Breast epithelium (tissue), 4 donors: ENCODE measurements at regions not wholly inside any gene's neighbourhood (a gene's known extent, or its start where the extent isn't known, plus 50 kb on each side); places are given as distances from the start of the nearest gene placed in this dataset.

Experiments used
- DNase-seq, 2 donors: peaks; one replicate each; pipeline ENCODE4 v3.0.0-alpha.2; 2019; ENCODE audit warnings: low spot score in 2 of 2
- H3K27ac ChIP-seq, 2 donors: fragments of 200-600 bp; sonication (generic) in 1 of 2; one replicate each; pipeline ENCODE4 v1.5.1; 2016 to 2019; ENCODE audit warnings: mild to moderate bottlenecking in 1 of 2
- H3K27me3 ChIP-seq, 2 donors: fragments of 200-600 bp; sonication (generic) in 1 of 2; one replicate each; pipeline versions ENCODE4 v1.5.1 to v1.6.0; 2017 to 2019; ENCODE audit warnings: control low read depth in 1 of 2, mild to moderate bottlenecking in 1 of 2
- H3K36me3 ChIP-seq: fragments of 200-600 bp; one replicate; pipeline ENCODE4 v1.5.1; 2019
- H3K4me1 ChIP-seq, 2 donors: fragments of 200-600 bp; sonication (generic); one replicate each; pipeline ENCODE4 v1.5.1; 2016 to 2019; ENCODE audit warnings: control low read depth in 1 of 2
- H3K4me3 ChIP-seq, 3 donors: fragments of 200-600 bp; sonication (generic); 1 replicate in 2 of 3; 2 replicates in 1 of 3; pipeline ENCODE4 v1.5.1; 2016 to 2019; ENCODE audit warnings: mild to moderate bottlenecking in 3 of 3, moderate library complexity in 2 of 3
- H3K9me3 ChIP-seq, 2 donors: fragments of 200-600 bp; sonication (generic) in 1 of 2; one replicate each; pipeline ENCODE4 v1.5.1; 2016 to 2019; ENCODE audit warnings: control low read depth in 1 of 2
- POLR2A ChIP-seq: fragments of 450-650 bp; IDR thresholded peaks from one replicate; pipeline ENCODE4 v1.6.1; 2016; ENCODE audit warnings: antibody characterized with exemption, mild to moderate bottlenecking, moderate library complexity
- POLR2AphosphoS5 ChIP-seq, 3 donors: sonication (generic); formaldehyde crosslinking; IDR thresholded peaks; one replicate each; pipeline ENCODE4 v1.6.1; 2017; ENCODE audit warnings: antibody characterized with exemption in 3 of 3
- intact Hi-C: fragments of 100-400 bp; cut with DNase I; formaldehyde crosslinking; loops from one replicate; pipeline ENCODE4 v1.15.1; 2023; ENCODE audit warnings: low total_unique reads
- TF ChIP-seq, protein P1 (sequence below), 3 donors: fragments of 450-650 bp; IDR thresholded peaks; one replicate each; pipeline ENCODE4 v1.5.1; 2016 to 2017; ENCODE audit warnings: antibody characterized with exemption in 3 of 3, mild to moderate bottlenecking in 3 of 3, moderate library complexity in 3 of 3

DNA sequence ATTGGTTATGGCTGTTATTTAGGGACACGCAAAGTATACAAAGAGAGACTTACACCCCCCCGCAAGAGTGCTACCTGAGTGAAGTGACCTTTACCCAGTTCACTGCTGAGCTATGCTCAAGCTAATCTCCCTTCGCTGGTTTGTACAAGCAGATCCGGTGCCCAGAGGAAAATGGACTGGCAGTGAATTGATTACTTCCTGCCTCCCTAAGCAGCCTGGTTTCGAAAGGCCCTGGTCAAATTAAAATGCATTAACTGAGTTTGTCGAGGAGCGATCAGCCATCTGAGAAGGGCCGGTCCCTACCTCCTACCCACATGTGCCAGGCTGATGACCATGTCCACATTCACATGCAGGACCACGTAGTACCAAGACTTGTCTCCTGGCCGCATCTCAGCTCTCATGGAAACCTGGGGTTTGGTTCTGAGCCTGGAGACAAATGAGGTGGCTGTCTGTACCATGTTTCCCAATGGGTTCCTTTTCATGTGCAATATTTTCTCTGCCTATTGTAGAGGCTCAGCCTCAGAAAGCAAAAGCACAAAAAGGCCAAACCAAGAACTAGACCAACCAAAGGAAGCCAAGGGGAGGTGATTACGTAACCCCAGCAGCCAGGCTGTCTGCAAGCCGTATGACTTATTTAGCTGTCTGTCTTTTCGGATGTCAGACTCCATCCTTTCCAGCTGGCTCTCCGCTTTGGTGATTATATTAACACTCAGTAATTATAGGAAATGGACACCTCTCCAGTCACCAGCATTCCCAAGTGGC is 284.7 kb upstream of the PWP1 start:
- H3K9me3 ChIP-seq, result no peaks in the 10 kb centered on the region
- intact Hi-C loops, result no loop called here
- no peak overlapping the region for H3K27ac ChIP-seq
- no peak for DNase-seq
- TF ChIP-seq, protein P1, sequence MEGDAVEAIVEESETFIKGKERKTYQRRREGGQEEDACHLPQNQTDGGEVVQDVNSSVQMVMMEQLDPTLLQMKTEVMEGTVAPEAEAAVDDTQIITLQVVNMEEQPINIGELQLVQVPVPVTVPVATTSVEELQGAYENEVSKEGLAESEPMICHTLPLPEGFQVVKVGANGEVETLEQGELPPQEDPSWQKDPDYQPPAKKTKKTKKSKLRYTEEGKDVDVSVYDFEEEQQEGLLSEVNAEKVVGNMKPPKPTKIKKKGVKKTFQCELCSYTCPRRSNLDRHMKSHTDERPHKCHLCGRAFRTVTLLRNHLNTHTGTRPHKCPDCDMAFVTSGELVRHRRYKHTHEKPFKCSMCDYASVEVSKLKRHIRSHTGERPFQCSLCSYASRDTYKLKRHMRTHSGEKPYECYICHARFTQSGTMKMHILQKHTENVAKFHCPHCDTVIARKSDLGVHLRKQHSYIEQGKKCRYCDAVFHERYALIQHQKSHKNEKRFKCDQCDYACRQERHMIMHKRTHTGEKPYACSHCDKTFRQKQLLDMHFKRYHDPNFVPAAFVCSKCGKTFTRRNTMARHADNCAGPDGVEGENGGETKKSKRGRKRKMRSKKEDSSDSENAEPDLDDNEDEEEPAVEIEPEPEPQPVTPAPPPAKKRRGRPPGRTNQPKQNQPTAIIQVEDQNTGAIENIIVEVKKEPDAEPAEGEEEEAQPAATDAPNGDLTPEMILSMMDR (IDR thresholded peaks at IDR 0.05), result no peak
- TF ChIP-seq POLR2A (no peak), POLR2AphosphoS5 (IDR thresholded peaks at IDR 0.05) (no peak)
- H3K27me3 ChIP-seq, result no peaks in the 10 kb centered on the region
- no peak overlapping the region for H3K4me3 ChIP-seq
- H3K36me3 ChIP-seq, result no peaks in the 10 kb centered on the region
- H3K4me1 ChIP-seq, result no peaks in the 10 kb centered on the region

DNA sequence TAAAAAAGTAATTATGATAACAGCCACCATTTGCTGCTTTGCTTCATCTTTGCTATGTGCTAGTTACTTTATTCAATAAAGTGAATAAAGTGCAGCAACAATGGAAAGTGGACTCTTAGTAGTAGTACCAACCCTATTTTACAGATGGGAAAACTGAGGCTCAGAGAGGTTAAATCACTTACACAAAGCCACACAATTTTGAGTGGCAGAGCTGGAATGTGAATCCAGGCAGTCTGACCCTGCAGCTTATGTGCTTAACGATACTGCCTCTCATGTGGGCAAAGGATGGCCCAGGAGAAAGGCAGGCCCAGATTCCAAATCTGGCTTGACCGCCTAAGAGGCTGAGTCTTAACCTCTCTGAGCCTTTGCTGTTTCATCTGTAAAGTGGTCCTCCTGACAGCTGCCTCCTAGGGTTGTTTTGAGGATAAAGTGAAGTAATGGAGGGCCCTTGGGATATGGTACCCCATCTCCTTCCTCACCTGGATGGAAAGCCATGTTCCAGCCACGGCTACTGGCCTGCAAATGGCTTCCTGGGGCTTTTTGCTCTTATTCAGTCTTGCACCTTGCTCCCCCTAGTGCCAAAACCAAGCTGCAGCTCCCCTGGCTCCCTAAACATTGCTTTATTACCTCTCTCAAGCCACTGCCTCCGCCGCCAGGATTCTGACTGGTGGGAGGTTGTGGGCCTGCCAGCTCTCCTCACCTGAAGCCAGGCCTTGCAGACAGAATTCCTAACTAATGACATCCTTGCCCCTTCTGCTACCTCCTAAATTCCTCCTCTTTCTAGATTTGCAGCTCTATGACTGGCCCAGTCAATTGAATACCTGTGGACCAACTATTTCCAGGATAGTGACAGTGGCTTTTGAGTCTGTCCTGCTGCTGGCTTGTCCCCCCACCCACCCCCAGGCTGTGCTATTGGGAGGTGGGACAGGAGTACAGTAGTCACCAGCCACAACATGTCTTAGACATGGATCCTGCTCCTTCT is 283.3 kb upstream of the PWP1 start:
- intact Hi-C loops, result no loop called here
- DNase-seq, result peak in 1 of 2 donors; percentile 75
- no peaks in the 10 kb centered on the region for H3K4me1 ChIP-seq

DNA sequence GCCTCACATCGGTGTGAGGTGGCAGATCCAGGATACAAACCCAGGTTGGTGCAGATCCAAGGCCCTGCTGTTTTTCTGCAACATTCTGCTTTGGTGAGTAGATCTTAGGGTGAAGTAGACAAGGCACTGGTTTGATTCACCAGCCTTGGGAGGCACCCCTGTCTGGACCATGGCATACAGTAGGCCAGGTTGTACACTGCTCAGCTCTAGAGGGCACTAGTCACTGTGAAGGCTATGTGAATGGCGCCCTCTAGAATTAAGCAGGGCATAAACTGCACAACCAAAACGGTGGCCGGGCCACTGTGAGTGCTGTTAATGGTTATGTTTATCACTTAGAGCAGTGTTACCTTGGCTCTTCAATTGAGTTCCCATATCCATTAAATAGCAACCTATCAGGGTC is 280.6 kb upstream of the PWP1 start:
- H3K27me3 ChIP-seq, result no peaks in the 10 kb centered on the region
- no peaks in the 10 kb centered on the region for H3K9me3 ChIP-seq
- no peak overlapping the region for H3K4me3 ChIP-seq
- TF ChIP-seq, protein P1 (IDR thresholded peaks at IDR 0.05), result no peak
- TF ChIP-seq POLR2A (no peak), POLR2AphosphoS5 (IDR thresholded peaks at IDR 0.05) (no peak)
- no peaks in the 10 kb centered on the region for H3K4me1 ChIP-seq
- H3K36me3 ChIP-seq, result no peaks in the 10 kb centered on the region
- H3K27ac ChIP-seq, result no peak overlapping the region
- intact Hi-C loops, result no loop called here
- DNase-seq, result no peak

More for the DNA sequence above, 283.3 kb upstream of the PWP1 start:
- no peak overlapping the region for H3K27ac ChIP-seq
- no peaks in the 10 kb centered on the region for H3K9me3 ChIP-seq
- H3K27me3 ChIP-seq, result no peaks in the 10 kb centered on the region
- H3K36me3 ChIP-seq, result no peaks in the 10 kb centered on the region
- no peak overlapping the region for H3K4me3 ChIP-seq
- TF ChIP-seq, protein P1 (IDR thresholded peaks at IDR 0.05), result peak in 2 of 3 donors; percentile 19 to 53
- TF ChIP-seq POLR2AphosphoS5 (IDR thresholded peaks at IDR 0.05), result no peak

DNA sequence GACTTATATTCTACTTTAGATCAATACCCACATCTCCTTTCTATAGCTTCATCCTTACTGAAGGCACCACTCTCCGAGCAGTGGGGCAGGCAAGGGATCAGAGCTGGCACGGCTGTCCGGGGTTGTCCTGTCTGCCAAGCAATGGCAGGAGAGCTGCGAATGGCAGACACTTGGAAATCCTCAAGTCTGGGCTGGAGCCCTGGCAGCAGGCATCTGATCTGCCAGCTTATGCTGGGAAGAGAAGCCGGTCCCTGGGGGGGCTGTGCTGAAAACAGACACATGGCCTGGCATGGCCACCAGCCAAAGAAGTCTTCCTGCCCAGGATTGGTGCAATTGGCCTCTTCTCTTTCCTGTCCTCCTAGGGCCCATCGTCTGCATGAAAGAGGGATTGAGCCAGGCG is 280.2 kb upstream of the PWP1 start:
- H3K9me3 ChIP-seq, result no peaks in the 10 kb centered on the region
- no peak overlapping the region for H3K27ac ChIP-seq
- DNase-seq, result no peak
- no peaks in the 10 kb centered on the region for H3K4me1 ChIP-seq
- no peaks in the 10 kb centered on the region for H3K36me3 ChIP-seq
- intact Hi-C loops, result no loop called here
- no peak for TF ChIP-seq POLR2A
- TF ChIP-seq POLR2AphosphoS5 (IDR thresholded peaks at IDR 0.05), result no peak
- TF ChIP-seq, protein P1 (IDR thresholded peaks at IDR 0.05), result no peak
- H3K27me3 ChIP-seq, result no peaks in the 10 kb centered on the region
- no peak overlapping the region for H3K4me3 ChIP-seq

DNA sequence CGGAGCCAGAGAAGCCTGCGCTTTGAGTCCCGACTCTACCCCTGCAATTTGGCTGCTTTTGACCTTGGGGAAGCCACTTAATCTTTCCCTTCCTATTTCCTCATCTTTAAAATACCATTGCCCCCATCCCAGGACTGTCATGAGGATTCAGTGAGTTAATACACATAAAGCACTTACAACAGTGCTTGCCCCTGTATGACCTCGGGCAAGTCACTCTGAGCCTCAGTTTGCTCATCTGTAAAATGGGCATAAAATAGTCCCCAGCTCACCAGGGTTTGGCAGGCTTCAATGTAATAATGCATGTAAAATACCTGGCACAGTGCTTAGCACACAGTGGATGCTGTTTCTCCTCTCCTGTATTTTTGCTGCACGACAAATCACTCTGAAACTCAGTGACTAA is 278.7 kb upstream of the PWP1 start:
- H3K9me3 ChIP-seq, result no peaks in the 10 kb centered on the region
- no peak overlapping the region for H3K27ac ChIP-seq
- no peaks in the 10 kb centered on the region for H3K27me3 ChIP-seq
- no peaks in the 10 kb centered on the region for H3K36me3 ChIP-seq
- DNase-seq, result no peak
- no peaks in the 10 kb centered on the region for H3K4me1 ChIP-seq
- no peak overlapping the region for H3K4me3 ChIP-seq
- intact Hi-C loops, result loop anchor here (1.0 kb wide), 1 partner anchor 19 kb away; no protein-coding TSS in a partner anchor
- TF ChIP-seq POLR2AphosphoS5 (IDR thresholded peaks at IDR 0.05) (no peak), POLR2A (no peak)
- TF ChIP-seq, protein P1 (IDR thresholded peaks at IDR 0.05), result no peak
